GM23338 (cell line): ENCODE measurements at regions not wholly inside any gene's neighbourhood (a gene's known extent, or its start where the extent isn't known, plus 50 kb on each side); places are given as distances from the start of the nearest gene placed in this dataset.
"Not testable (repeated sequence)": the region's sequence is repeated elsewhere in the genome, so short reads cannot be mapped to it uniquely, and the experiment has no call there.

Source experiments
- ATAC-seq: fragments of 200-7000 bp; cut with Tn5 transposase; 3 replicates; pipeline ENCODE4 v1.9.1; 2020
- DNase-seq: peaks from one replicate; pipeline ENCODE4 v3.0.0-alpha.2; 2015; ENCODE audit warnings: low spot score
- H2AFZ ChIP-seq: fragments of 200-600 bp; sonication (generic); 2 replicates; pipeline ENCODE4 v1.8.0; 2016; ENCODE audit warnings: antibody characterized with exemption, mild to moderate bottlenecking, moderate library complexity
- H3F3A ChIP-seq: fragments of 200-600 bp; sonication (generic); replicated peaks from 2 replicates; pipeline ENCODE4 v1.8.0; 2017; ENCODE audit warnings: antibody characterized with exemption, mixed run types, low read depth
- H3K27ac ChIP-seq: fragments of 200-600 bp; sonication (generic); 2 replicates; pipeline ENCODE4 v1.6.1; 2016; ENCODE audit warnings: low read depth
- H3K27me3 ChIP-seq: fragments of 200-600 bp; sonication (generic); 2 replicates; pipeline ENCODE4 v1.8.0; 2016; ENCODE audit warnings: mild to moderate bottlenecking, mixed run types, moderate library complexity; ENCODE audit not compliant: insufficient read depth
- H3K36me3 ChIP-seq: fragments of 200-600 bp; sonication (generic); 2 replicates; pipeline ENCODE4 v1.8.0; 2016; ENCODE audit warnings: mild to moderate bottlenecking; ENCODE audit not compliant: insufficient read depth
- H3K4me1 ChIP-seq: fragments of 200-600 bp; sonication (generic); 2 replicates; pipeline ENCODE4 v1.8.0; 2016; ENCODE audit warnings: mild to moderate bottlenecking, moderate library complexity; ENCODE audit not compliant: insufficient read depth
- H3K4me2 ChIP-seq: fragments of 200-600 bp; sonication (generic); 2 replicates; pipeline ENCODE4 v1.7.1; 2017; ENCODE audit warnings: mixed run types
- H3K4me3 ChIP-seq: fragments of 200-600 bp; sonication (generic); 2 replicates; pipeline ENCODE4 v1.6.1; 2016; ENCODE audit warnings: mixed run types
- H3K79me2 ChIP-seq: fragments of 200-600 bp; sonication (generic); replicated peaks from 2 replicates; pipeline ENCODE4 v1.8.0; 2017; ENCODE audit warnings: mild to moderate bottlenecking; ENCODE audit not compliant: insufficient read depth
- H3K9me2 ChIP-seq: fragments of 200-600 bp; sonication (generic); 2 replicates; pipeline ENCODE4 v1.8.0; 2017; ENCODE audit not compliant: insufficient read depth
- H4K20me1 ChIP-seq: fragments of 200-600 bp; sonication (generic); replicated peaks from 2 replicates; pipeline ENCODE4 v1.8.0; 2017; ENCODE audit warnings: mild to moderate bottlenecking; ENCODE audit not compliant: insufficient read depth
- H3K27ac Mint-ChIP-seq: 2 replicates; pipeline ENCODE4 v1.8.0; 2020; ENCODE audit warnings: inconsistent platforms, mild to moderate bottlenecking, moderate library complexity, mixed read lengths
- H3K27me3 Mint-ChIP-seq: 3 replicates; pipeline ENCODE4 v1.8.0; 2022; ENCODE audit warnings: low read depth, mild to moderate bottlenecking, moderate library complexity, mixed read lengths, inconsistent platforms; ENCODE audit not compliant: insufficient read depth, poor library complexity
- H3K36me3 Mint-ChIP-seq: 3 replicates; pipeline ENCODE4 v1.8.0; 2021; ENCODE audit warnings: low read depth, mild to moderate bottlenecking, inconsistent platforms, moderate library complexity, mixed read lengths
- H3K4me1 Mint-ChIP-seq: 3 replicates; pipeline ENCODE4 v1.8.0; 2020; ENCODE audit warnings: mild to moderate bottlenecking, inconsistent platforms, mixed read lengths
- H3K4me3 Mint-ChIP-seq: 3 replicates; pipeline ENCODE4 v1.8.0; 2021; ENCODE audit warnings: moderate library complexity, mild to moderate bottlenecking, inconsistent platforms, mixed read lengths
- H3K9me3 Mint-ChIP-seq: 3 replicates; pipeline ENCODE4 v1.8.0; 2020; ENCODE audit warnings: moderate library complexity, mild to moderate bottlenecking, inconsistent platforms, mixed read lengths
- CREB1 ChIP-seq: fragments of 250-450 bp; sonication (Bioruptor Pico); IDR thresholded peaks from 2 replicates; pipeline ENCODE4 v1.5.0; 2020; ENCODE audit warnings: low read depth, mild to moderate bottlenecking, moderate library complexity
- ETS1 ChIP-seq: IDR thresholded peaks from 2 replicates; pipeline ENCODE4 v1.6.1; 2016; ENCODE audit warnings: antibody characterized with exemption
- EZH2 ChIP-seq: fragments of 200-600 bp; sonication (generic); IDR thresholded peaks from one replicate; pipeline ENCODE4 v1.8.0; 2017; ENCODE audit warnings: antibody characterized with exemption, mild to moderate bottlenecking, low read depth; ENCODE audit not compliant: unreplicated experiment
- JUNB ChIP-seq: IDR thresholded peaks from one replicate; pipeline ENCODE4 v1.6.1; 2016; ENCODE audit warnings: antibody characterized with exemption; ENCODE audit not compliant: unreplicated experiment
- REST ChIP-seq: IDR thresholded peaks from one replicate; pipeline ENCODE4 v1.6.1; 2018; ENCODE audit warnings: antibody characterized with exemption; ENCODE audit not compliant: unreplicated experiment
- STAT1 ChIP-seq: IDR thresholded peaks from one replicate; pipeline ENCODE4 v1.6.1; 2016; ENCODE audit warnings: antibody characterized with exemption; ENCODE audit not compliant: unreplicated experiment
- ZNF462 ChIP-seq: fragments of 250-450 bp; sonication (Bioruptor Pico); IDR thresholded peaks from 2 replicates; pipeline ENCODE4 v1.5.0; 2020; ENCODE audit warnings: mild to moderate bottlenecking, moderate library complexity

- Histone ChIP-seq H3K4me3 (no peak overlapping the region), H3K27me3 (no peaks in the 10 kb centered on the region), H3K79me2 (no peaks in the 10 kb centered on the region), H3K36me3 (no peaks in the 10 kb centered on the region), H3F3A (no peaks in the 10 kb centered on the region), H3K4me2 (no peak overlapping the region), H3K4me1 (0 out of 2 replicates have a peak, but pooled peaks cover 3% of the 10 kb centered on the region), H4K20me1 (no peaks in the 10 kb centered on the region), H2AFZ (no peak overlapping the region), H3K9me2 (peaks cover 10% of the 10 kb centered on the region; the same call in 1 of the 2 replicates), H3K27ac (no peak overlapping the region)
- TF ChIP-seq ETS1 (no peak), REST (no peak), ZNF462 (CRISPR knock-in tag) (no peak), JUNB (no peak), STAT1 (no peak), EZH2 (no peak), CREB1 (CRISPR knock-in tag) (no peak)
- H3K27me3 Mint-ChIP-seq: peaks cover 5% of the 10 kb centered on the region
- DNase-seq (peak; percentile 59), ATAC-seq (peak; percentile 42; the same call in 2 of the 3 replicates)
- H3K36me3 Mint-ChIP-seq: no peaks in the 10 kb centered on the region
- no peaks in the 10 kb centered on the region for H3K4me1 Mint-ChIP-seq
- no peak overlapping the region for H3K27ac Mint-ChIP-seq
- no peaks in the 10 kb centered on the region for H3K9me3 Mint-ChIP-seq
- no peak overlapping the region for H3K4me3 Mint-ChIP-seq
These were observed 152.6 kb downstream of the ZNF281 start for GRCh38 chr1:200257235-200257634.

GRCh38 chr1:200254602-200255001, 155.2 kb downstream of the ZNF281 start:
- not testable (repeated sequence) for H3K36me3 Mint-ChIP-seq, H3K9me2 ChIP-seq, H3K27ac ChIP-seq, H3F3A ChIP-seq, H3K4me3 ChIP-seq, H3K9me3 Mint-ChIP-seq, DNase-seq, H3K27ac Mint-ChIP-seq, H2AFZ ChIP-seq, H3K27me3 ChIP-seq, H3K4me3 Mint-ChIP-seq, H3K27me3 Mint-ChIP-seq, H3K4me2 ChIP-seq, H4K20me1 ChIP-seq, H3K36me3 ChIP-seq, ATAC-seq, H3K79me2 ChIP-seq
- H3K4me1 Mint-ChIP-seq: peaks cover 14% of the 10 kb centered on the region
- H3K4me1 ChIP-seq: peaks cover 19% of the 10 kb centered on the region
